ENCODE measurements at regions not wholly inside any gene's neighbourhood (a gene's known extent, or its start where the extent isn't known, plus 50 kb on each side); places are given as distances from the start of the nearest gene placed in this dataset.

- Histone ChIP-seq H3K36me3 (ENCODE audit: control insufficient read depth, insufficient read depth, low read length) (no peaks in the 10 kb centered on the region), H3K4me3 (ENCODE audit: low read depth, low read length) (no peak overlapping the region), H3K27me3 (ENCODE audit: control insufficient read depth, insufficient read depth, low read length) (no peaks in the 10 kb centered on the region)
- DNase-seq (ENCODE audit: low read depth): no peak
- no peak for TF ChIP-seq CTCF (IDR thresholded peaks at IDR 0.05; ENCODE audit: insufficient read depth, low read length, poor library complexity, severe bottlenecking)
These were observed 2115.3 kb upstream of the PIK3C3 start for GRCh38 chr18:39839782-39840181.

GRCh38 chr18:39838831-39839230 lies 2116.2 kb upstream of the PIK3C3 start:
- Histone ChIP-seq H3K27me3 (ENCODE audit: control insufficient read depth, insufficient read depth, low read length) (no peaks in the 10 kb centered on the region), H3K4me3 (ENCODE audit: low read depth, low read length) (no peak overlapping the region), H3K36me3 (ENCODE audit: control insufficient read depth, insufficient read depth, low read length) (no peaks in the 10 kb centered on the region)
- no peak for DNase-seq (ENCODE audit: low read depth)
- no peak for TF ChIP-seq CTCF (IDR thresholded peaks at IDR 0.05; ENCODE audit: insufficient read depth, low read length, poor library complexity, severe bottlenecking)

- peak; percentile 13 for TF ChIP-seq CTCF (IDR thresholded peaks at IDR 0.05; ENCODE audit: insufficient read depth, low read length, poor library complexity, severe bottlenecking)
- Histone ChIP-seq H3K36me3 (ENCODE audit: control insufficient read depth, insufficient read depth, low read length) (no peaks in the 10 kb centered on the region), H3K27me3 (ENCODE audit: control insufficient read depth, insufficient read depth, low read length) (no peaks in the 10 kb centered on the region), H3K4me3 (ENCODE audit: low read depth, low read length) (no peak overlapping the region)
- no peak for DNase-seq (ENCODE audit: low read depth)
These were observed 2119.6 kb upstream of the PIK3C3 start for GRCh38 chr18:39835303-39836030.

GRCh38 chr18:39834636-39835035 lies 2120.4 kb upstream of the PIK3C3 start:
- Histone ChIP-seq H3K4me3 (ENCODE audit: low read depth, low read length) (no peak overlapping the region), H3K27me3 (ENCODE audit: control insufficient read depth, insufficient read depth, low read length) (no peaks in the 10 kb centered on the region), H3K36me3 (ENCODE audit: control insufficient read depth, insufficient read depth, low read length) (no peaks in the 10 kb centered on the region)
- TF ChIP-seq CTCF (IDR thresholded peaks at IDR 0.05; ENCODE audit: insufficient read depth, low read length, poor library complexity, severe bottlenecking): no peak
- no peak for DNase-seq (ENCODE audit: low read depth)

GRCh38 chr18:39825485-39826150 lies 2129.4 kb upstream of the PIK3C3 start:
- TF ChIP-seq CTCF (IDR thresholded peaks at IDR 0.05; ENCODE audit: insufficient read depth, low read length, poor library complexity, severe bottlenecking): no peak
- Histone ChIP-seq H3K4me3 (ENCODE audit: low read depth, low read length) (no peak overlapping the region), H3K36me3 (ENCODE audit: control insufficient read depth, insufficient read depth, low read length) (no peaks in the 10 kb centered on the region), H3K27me3 (ENCODE audit: control insufficient read depth, insufficient read depth, low read length) (no peaks in the 10 kb centered on the region)
- DNase-seq (ENCODE audit: low read depth): no peak

All from kidney epithelial cell (primary cell).